ENCODE measurements at regions not wholly inside any gene's neighbourhood (a gene's known extent, or its start where the extent isn't known, plus 50 kb on each side); places are given as distances from the start of the nearest gene placed in this dataset.
A peak's percentile ranks its signal among the peaks of the same experiment; 100 is the strongest.

DNA sequence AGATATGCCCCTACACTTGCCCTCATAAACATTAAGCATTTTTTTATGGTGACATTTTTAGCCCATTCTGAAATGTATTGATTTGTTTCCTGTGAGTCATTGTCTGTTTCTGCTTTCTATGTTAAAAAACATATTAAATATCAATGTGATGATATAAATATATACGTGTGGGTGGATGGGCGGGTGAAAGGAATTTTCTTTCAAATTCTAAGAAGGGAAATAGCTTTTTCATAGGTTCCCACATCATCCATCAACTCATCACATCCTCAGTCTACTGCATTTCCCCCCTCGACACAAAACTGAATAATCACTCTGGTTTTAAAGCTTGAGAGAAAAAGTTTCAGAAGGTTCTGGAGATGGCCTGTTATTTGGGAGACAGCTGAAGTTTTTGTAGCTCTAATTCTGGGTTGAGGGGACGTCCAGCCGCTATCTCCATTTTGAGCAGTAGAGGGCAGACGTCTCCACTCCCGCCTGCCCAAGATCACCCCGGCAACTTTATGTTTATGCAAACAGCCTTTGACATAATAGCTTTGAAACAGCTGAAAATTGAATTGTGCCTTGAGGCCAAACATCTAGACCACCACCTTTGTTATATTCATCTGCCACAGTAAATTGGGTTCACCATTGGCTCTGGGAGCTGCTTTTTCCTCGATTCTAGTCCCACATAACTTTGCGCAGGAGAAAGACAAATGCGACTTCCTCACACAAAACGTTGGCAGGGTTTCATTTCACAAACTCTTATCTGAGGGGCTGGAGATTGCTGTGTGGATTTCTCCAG lies 216.2 kb upstream of the CLINT1 start:
- no peak overlapping the region for H3K9ac ChIP-seq (ENCODE audit: low read length)

GRCh38 chr5:158074597-158074991 lies 215.6 kb upstream of the CLINT1 start:
- H3K4me1 ChIP-seq (ENCODE audit: insufficient read depth, low read length), result no peaks in the 10 kb centered on the region
- H3K9ac ChIP-seq (ENCODE audit: low read length), result no peak overlapping the region
- H3K9me3 ChIP-seq (ENCODE audit: low read length), result no peaks in the 10 kb centered on the region
- H3K27me3 ChIP-seq (ENCODE audit: control insufficient read depth in 1 of 2, insufficient read depth in 2 of 2, low read length in 2 of 2), result no peaks in the 10 kb centered on the region
- no peak overlapping the region for H3K4me3 ChIP-seq (ENCODE audit: low read depth in 1 of 2, low read length in 2 of 2)
- no peak overlapping the region for H3K27ac ChIP-seq (ENCODE audit: low read depth, low read length)
- H3K36me3 ChIP-seq (ENCODE audit: insufficient read depth, low read length), result no peaks in the 10 kb centered on the region

More for the DNA sequence above, 216.2 kb upstream of the CLINT1 start:
- H3K4me1 ChIP-seq (ENCODE audit: insufficient read depth, low read length), result no peaks in the 10 kb centered on the region
- H3K36me3 ChIP-seq (ENCODE audit: insufficient read depth, low read length), result no peaks in the 10 kb centered on the region
- H3K27ac ChIP-seq (ENCODE audit: low read depth, low read length), result no peak overlapping the region
- H3K4me3 ChIP-seq (ENCODE audit: low read depth in 1 of 2, low read length in 2 of 2), result peak overlapping the region; percentile 22 to 39
- no peaks in the 10 kb centered on the region for H3K9me3 ChIP-seq (ENCODE audit: low read length)
- no peaks in the 10 kb centered on the region for H3K27me3 ChIP-seq (ENCODE audit: control insufficient read depth in 1 of 2, insufficient read depth in 2 of 2, low read length in 2 of 2)

DNA sequence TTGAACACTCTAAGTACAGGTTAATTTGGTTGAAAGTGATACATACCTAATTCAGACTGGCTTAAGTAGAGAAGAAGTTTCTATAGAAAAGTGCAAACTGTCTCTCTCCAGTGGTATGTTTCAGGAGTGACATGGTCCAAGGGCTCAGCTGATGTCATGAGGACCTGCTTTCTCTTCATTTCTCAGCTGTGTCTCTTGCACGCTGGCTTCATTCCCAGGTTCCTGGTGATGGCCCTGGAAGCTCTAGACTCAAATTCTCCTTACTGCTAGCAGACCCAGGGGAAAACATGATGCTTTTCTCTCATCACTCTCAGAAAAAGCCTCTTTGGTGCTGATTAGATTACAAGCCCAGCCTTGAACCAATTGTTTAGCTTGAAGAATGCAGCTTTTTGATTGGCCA lies 211.9 kb upstream of the CLINT1 start:
- Histone ChIP-seq H3K9me3 (ENCODE audit: low read length) (no peaks in the 10 kb centered on the region), H3K36me3 (ENCODE audit: insufficient read depth, low read length) (no peaks in the 10 kb centered on the region), H3K9ac (ENCODE audit: low read length) (no peak overlapping the region), H3K4me1 (ENCODE audit: insufficient read depth, low read length) (no peaks in the 10 kb centered on the region), H3K4me3 (ENCODE audit: low read depth in 1 of 2, low read length in 2 of 2) (no peak overlapping the region), H3K27ac (ENCODE audit: low read depth, low read length) (no peak overlapping the region), H3K27me3 (ENCODE audit: control insufficient read depth in 1 of 2, insufficient read depth in 2 of 2, low read length in 2 of 2) (no peaks in the 10 kb centered on the region)

- peaks cover 9% of the 10 kb centered on the region for H3K4me1 ChIP-seq (ENCODE audit: insufficient read depth, low read length)
- H3K27me3 ChIP-seq (ENCODE audit: control insufficient read depth in 1 of 2, insufficient read depth in 2 of 2, low read length in 2 of 2), result no peaks in the 10 kb centered on the region
- no peaks in the 10 kb centered on the region for H3K36me3 ChIP-seq (ENCODE audit: insufficient read depth, low read length)
- H3K9ac ChIP-seq (ENCODE audit: low read length), result no peak overlapping the region
- no peak overlapping the region for H3K4me3 ChIP-seq (ENCODE audit: low read depth in 1 of 2, low read length in 2 of 2)
- no peak overlapping the region for H3K27ac ChIP-seq (ENCODE audit: low read depth, low read length)
- H3K9me3 ChIP-seq (ENCODE audit: low read length), result no peaks in the 10 kb centered on the region
Measured at GRCh38 chr5:158069838-158070237, 210.9 kb upstream of the CLINT1 start.

DNA sequence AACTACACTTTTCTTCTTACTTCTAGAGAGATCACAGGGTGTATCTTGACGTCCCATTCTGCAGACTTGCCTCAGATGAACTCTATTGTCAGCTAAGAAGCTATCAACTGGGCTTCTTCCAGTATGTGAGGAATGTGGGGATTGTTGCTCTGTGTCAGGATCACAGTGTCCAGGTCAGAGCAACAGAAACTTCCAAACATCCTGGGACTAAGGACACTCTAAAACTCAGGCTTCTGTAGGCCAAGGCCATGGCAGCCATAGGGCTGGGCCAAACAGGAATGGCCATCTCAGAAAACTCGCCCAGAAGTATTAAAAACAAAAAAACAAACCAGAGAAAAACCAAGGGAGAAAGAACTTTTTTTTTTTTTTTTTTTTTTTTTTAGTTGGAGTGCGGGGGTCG lies 210.0 kb upstream of the CLINT1 start:
- Histone ChIP-seq H3K9me3 (ENCODE audit: low read length) (no peaks in the 10 kb centered on the region), H3K36me3 (ENCODE audit: insufficient read depth, low read length) (no peaks in the 10 kb centered on the region), H3K4me1 (ENCODE audit: insufficient read depth, low read length) (peaks cover 17% of the 10 kb centered on the region), H3K27ac (ENCODE audit: low read depth, low read length) (no peak overlapping the region), H3K27me3 (ENCODE audit: control insufficient read depth in 1 of 2, insufficient read depth in 2 of 2, low read length in 2 of 2) (no peaks in the 10 kb centered on the region), H3K9ac (ENCODE audit: low read length) (no peak overlapping the region), H3K4me3 (ENCODE audit: low read depth in 1 of 2, low read length in 2 of 2) (no peak overlapping the region)

GRCh38 chr5:158066076-158066475 lies 207.1 kb upstream of the CLINT1 start:
- no peaks in the 10 kb centered on the region for H3K27me3 ChIP-seq (ENCODE audit: control insufficient read depth in 1 of 2, insufficient read depth in 2 of 2, low read length in 2 of 2)
- peaks cover 18% of the 10 kb centered on the region for H3K4me1 ChIP-seq (ENCODE audit: insufficient read depth, low read length)
- H3K9ac ChIP-seq (ENCODE audit: low read length), result no peak overlapping the region
- H3K36me3 ChIP-seq (ENCODE audit: insufficient read depth, low read length), result no peaks in the 10 kb centered on the region
- no peak overlapping the region for H3K27ac ChIP-seq (ENCODE audit: low read depth, low read length)
- H3K9me3 ChIP-seq (ENCODE audit: low read length), result no peaks in the 10 kb centered on the region
- no peak overlapping the region for H3K4me3 ChIP-seq (ENCODE audit: low read depth in 1 of 2, low read length in 2 of 2)

GRCh38 chr5:158064334-158065123 lies 205.6 kb upstream of the CLINT1 start:
- H3K9me3 ChIP-seq (ENCODE audit: low read length), result no peaks in the 10 kb centered on the region
- H3K4me1 ChIP-seq (ENCODE audit: insufficient read depth, low read length), result peaks cover 18% of the 10 kb centered on the region
- no peak overlapping the region for H3K27ac ChIP-seq (ENCODE audit: low read depth, low read length)
- no peaks in the 10 kb centered on the region for H3K27me3 ChIP-seq (ENCODE audit: control insufficient read depth in 1 of 2, insufficient read depth in 2 of 2, low read length in 2 of 2)
- H3K4me3 ChIP-seq (ENCODE audit: low read depth in 1 of 2, low read length in 2 of 2), result no peak overlapping the region
- no peak overlapping the region for H3K9ac ChIP-seq (ENCODE audit: low read length)
- H3K36me3 ChIP-seq (ENCODE audit: insufficient read depth, low read length), result no peaks in the 10 kb centered on the region

DNA sequence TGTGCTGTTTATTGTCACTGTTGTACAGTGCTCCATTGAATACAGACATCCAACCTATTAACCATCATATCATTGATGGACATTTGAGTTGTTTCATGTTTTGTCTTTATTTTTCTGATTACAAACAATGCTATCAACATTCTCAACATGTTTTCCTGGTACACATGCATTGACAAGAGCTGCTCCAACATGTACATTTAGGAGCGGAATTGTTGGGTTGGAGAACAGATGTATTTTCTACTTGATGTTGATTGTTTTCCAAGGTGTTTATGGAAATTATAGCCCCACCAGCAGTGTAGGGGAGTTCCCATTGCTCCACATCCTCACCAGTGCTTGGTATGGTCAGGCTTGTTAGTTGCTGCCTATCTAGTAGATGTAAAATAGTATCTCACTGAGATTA lies 204.1 kb upstream of the CLINT1 start:
- no peak overlapping the region for H3K27ac ChIP-seq (ENCODE audit: low read depth, low read length)
- no peaks in the 10 kb centered on the region for H3K36me3 ChIP-seq (ENCODE audit: insufficient read depth, low read length)
- H3K4me1 ChIP-seq (ENCODE audit: insufficient read depth, low read length), result peaks cover 18% of the 10 kb centered on the region
- no peak overlapping the region for H3K9ac ChIP-seq (ENCODE audit: low read length)
- no peaks in the 10 kb centered on the region for H3K27me3 ChIP-seq (ENCODE audit: control insufficient read depth in 1 of 2, insufficient read depth in 2 of 2, low read length in 2 of 2)
- no peak overlapping the region for H3K4me3 ChIP-seq (ENCODE audit: low read depth in 1 of 2, low read length in 2 of 2)
- no peaks in the 10 kb centered on the region for H3K9me3 ChIP-seq (ENCODE audit: low read length)

DNA sequence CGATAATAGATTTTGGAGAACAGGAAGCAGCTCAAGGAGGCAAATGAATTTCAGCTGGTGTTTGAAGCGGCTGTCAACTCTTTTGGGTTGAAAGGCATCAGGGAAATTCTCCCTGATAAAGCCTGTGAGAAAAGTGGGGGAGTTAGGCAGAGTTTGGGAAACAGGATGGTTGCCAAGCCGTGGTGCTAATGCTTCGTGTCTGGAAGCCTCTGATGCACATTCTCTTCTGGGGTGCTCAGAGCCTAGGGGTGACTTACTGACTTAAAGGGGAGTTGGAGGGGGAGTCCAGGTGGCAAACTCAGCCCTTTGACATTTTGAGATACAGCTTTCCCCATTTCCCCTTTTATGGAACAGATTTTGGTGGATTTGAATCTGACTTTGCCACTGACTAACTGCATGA lies 202.5 kb upstream of the CLINT1 start:
- H3K27me3 ChIP-seq (ENCODE audit: control insufficient read depth in 1 of 2, insufficient read depth in 2 of 2, low read length in 2 of 2), result no peaks in the 10 kb centered on the region
- no peaks in the 10 kb centered on the region for H3K9me3 ChIP-seq (ENCODE audit: low read length)
- H3K4me1 ChIP-seq (ENCODE audit: insufficient read depth, low read length), result peaks cover 18% of the 10 kb centered on the region
- H3K36me3 ChIP-seq (ENCODE audit: insufficient read depth, low read length), result no peaks in the 10 kb centered on the region
- no peak overlapping the region for H3K4me3 ChIP-seq (ENCODE audit: low read depth in 1 of 2, low read length in 2 of 2)
- H3K27ac ChIP-seq (ENCODE audit: low read depth, low read length), result no peak overlapping the region
- H3K9ac ChIP-seq (ENCODE audit: low read length), result no peak overlapping the region

GRCh38 chr5:158060212-158060611 lies 201.3 kb upstream of the CLINT1 start:
- H3K27me3 ChIP-seq (ENCODE audit: control insufficient read depth in 1 of 2, insufficient read depth in 2 of 2, low read length in 2 of 2), result no peaks in the 10 kb centered on the region
- no peak overlapping the region for H3K27ac ChIP-seq (ENCODE audit: low read depth, low read length)
- H3K4me1 ChIP-seq (ENCODE audit: insufficient read depth, low read length), result peaks cover 12% of the 10 kb centered on the region
- no peaks in the 10 kb centered on the region for H3K9me3 ChIP-seq (ENCODE audit: low read length)
- no peaks in the 10 kb centered on the region for H3K36me3 ChIP-seq (ENCODE audit: insufficient read depth, low read length)
- no peak overlapping the region for H3K4me3 ChIP-seq (ENCODE audit: low read depth in 1 of 2, low read length in 2 of 2)
- no peak overlapping the region for H3K9ac ChIP-seq (ENCODE audit: low read length)

- Histone ChIP-seq H3K27ac (ENCODE audit: low read depth, low read length) (no peak overlapping the region), H3K27me3 (ENCODE audit: control insufficient read depth in 1 of 2, insufficient read depth in 2 of 2, low read length in 2 of 2) (no peaks in the 10 kb centered on the region), H3K36me3 (ENCODE audit: insufficient read depth, low read length) (no peaks in the 10 kb centered on the region), H3K9me3 (ENCODE audit: low read length) (no peaks in the 10 kb centered on the region), H3K4me3 (ENCODE audit: low read depth in 1 of 2, low read length in 2 of 2) (no peak overlapping the region), H3K9ac (ENCODE audit: low read length) (no peak overlapping the region), H3K4me1 (ENCODE audit: insufficient read depth, low read length) (no peaks in the 10 kb centered on the region)
Measured at GRCh38 chr5:158058208-158059120, 199.5 kb upstream of the CLINT1 start.

Data from muscle layer of colon (tissue), 2 donors.